GM21447 (cell line): ENCODE measurements at regions not wholly inside any gene's neighbourhood (a gene's known extent, or its start where the extent isn't known, plus 50 kb on each side); places are given as distances from the start of the nearest gene placed in this dataset.

Experiments used
- ATAC-seq: cut with Tn5 transposase; IDR thresholded peaks from one replicate; pipeline ENCODE4 v1.9.1; 2021; ENCODE audit not compliant: unreplicated experiment

GRCh38 chr7:84425702-84426259 is 231.2 kb upstream of the SEMA3A start:
- no peak for ATAC-seq

- no peak for ATAC-seq
These were observed 228.2 kb upstream of the SEMA3A start for GRCh38 chr7:84422790-84423189.

GRCh38 chr7:84412161-84412969 is 217.8 kb upstream of the SEMA3A start:
- ATAC-seq: no peak

- ATAC-seq: no peak
These were observed 205.1 kb upstream of the SEMA3A start for GRCh38 chr7:84399661-84400060.

- ATAC-seq: no peak
These were observed 199.6 kb upstream of the SEMA3A start for GRCh38 chr7:84394219-84394618.

- no peak for ATAC-seq
These were observed 199.2 kb upstream of the SEMA3A start for GRCh38 chr7:84393786-84394185.

GRCh38 chr7:84390845-84391244 is 196.3 kb upstream of the SEMA3A start:
- ATAC-seq: no peak

- ATAC-seq: peak; percentile 79
These were observed 194.7 kb upstream of the SEMA3A start for GRCh38 chr7:84389242-84389641.

GRCh38 chr7:84387595-84387994 is 193.0 kb upstream of the SEMA3A start:
- ATAC-seq: no peak

GRCh38 chr7:84384417-84384816 is 189.8 kb upstream of the SEMA3A start:
- no peak for ATAC-seq

GRCh38 chr7:84379446-84379845 is 184.9 kb upstream of the SEMA3A start:
- ATAC-seq: no peak

- ATAC-seq: no peak
These were observed 178.1 kb upstream of the SEMA3A start for GRCh38 chr7:84372712-84373111.

- ATAC-seq: no peak
These were observed 177.6 kb upstream of the SEMA3A start for GRCh38 chr7:84372155-84372621.

GRCh38 chr7:84370114-84370513 is 175.5 kb upstream of the SEMA3A start:
- no peak for ATAC-seq

GRCh38 chr7:84368122-84368521 is 173.5 kb upstream of the SEMA3A start:
- no peak for ATAC-seq

GRCh38 chr7:84364708-84365107 is 170.1 kb upstream of the SEMA3A start:
- no peak for ATAC-seq

GRCh38 chr7:84363741-84364140 is 169.2 kb upstream of the SEMA3A start:
- ATAC-seq: no peak

GRCh38 chr7:84362828-84363227 is 168.2 kb upstream of the SEMA3A start:
- no peak for ATAC-seq

- ATAC-seq: no peak
These were observed 167.8 kb upstream of the SEMA3A start for GRCh38 chr7:84362360-84362759.

- ATAC-seq: no peak
These were observed 160.3 kb upstream of the SEMA3A start for GRCh38 chr7:84354866-84355265.

GRCh38 chr7:84354030-84354429 is 159.4 kb upstream of the SEMA3A start:
- ATAC-seq: no peak

- no peak for ATAC-seq
These were observed 144.7 kb upstream of the SEMA3A start for GRCh38 chr7:84339306-84339705.

GRCh38 chr7:84337429-84337828 is 142.8 kb upstream of the SEMA3A start:
- ATAC-seq: no peak
